ENCODE measurements at regions not wholly inside any gene's neighbourhood (a gene's known extent, or its start where the extent isn't known, plus 50 kb on each side); places are given as distances from the start of the nearest gene placed in this dataset.

- no peak for DNase-seq
Observed at GRCh38 chr2:216553482-216554240, 55.0 kb downstream of the RPL37A start.

- no peak for DNase-seq
Observed at GRCh38 chr2:216554286-216554685, 55.6 kb downstream of the RPL37A start.

DNA sequence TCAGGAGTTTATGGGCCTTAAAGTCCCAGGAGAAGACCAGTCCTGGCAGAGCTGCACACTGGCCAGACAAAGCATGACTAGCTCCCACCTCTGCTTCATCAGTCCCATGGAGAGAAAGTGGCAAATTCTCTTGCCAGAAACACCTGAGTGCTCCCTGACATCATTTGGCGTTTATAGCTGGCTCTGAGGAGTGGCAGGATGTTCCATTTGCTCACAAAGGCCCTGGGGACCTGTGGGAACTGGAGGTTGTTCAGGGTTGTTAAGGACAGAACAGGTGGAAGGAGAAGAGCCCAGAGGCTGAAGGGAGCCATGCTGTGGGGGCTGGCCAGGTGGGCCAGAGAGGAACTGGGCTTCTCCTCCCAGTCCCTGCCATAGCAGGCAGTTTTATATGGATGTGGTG lies 56.1 kb downstream of the RPL37A start:
- DNase-seq: no peak

DNA sequence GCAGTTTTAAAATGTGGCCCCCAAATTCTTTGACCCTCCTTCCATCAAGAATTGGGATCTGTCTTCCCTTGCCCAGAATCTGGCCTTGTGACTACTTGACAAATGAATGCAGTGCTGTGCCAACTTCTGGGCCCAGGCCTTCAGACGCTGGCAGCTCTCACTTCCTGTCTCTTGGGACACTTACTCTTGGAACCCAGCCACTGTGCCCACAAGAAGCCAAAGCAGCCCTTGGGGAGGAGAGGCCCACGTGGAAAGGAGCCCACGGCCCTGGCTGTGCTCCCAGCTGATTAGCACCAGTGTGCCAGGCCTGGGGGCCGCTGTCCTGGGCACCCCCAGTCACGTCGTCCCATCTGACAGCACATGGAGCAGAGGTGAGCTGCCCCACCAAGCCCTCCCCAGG lies 56.6 kb downstream of the RPL37A start:
- DNase-seq: peak; percentile 62

- no peak for DNase-seq
Observed at GRCh38 chr2:216556202-216556601, 57.6 kb downstream of the RPL37A start.

DNA sequence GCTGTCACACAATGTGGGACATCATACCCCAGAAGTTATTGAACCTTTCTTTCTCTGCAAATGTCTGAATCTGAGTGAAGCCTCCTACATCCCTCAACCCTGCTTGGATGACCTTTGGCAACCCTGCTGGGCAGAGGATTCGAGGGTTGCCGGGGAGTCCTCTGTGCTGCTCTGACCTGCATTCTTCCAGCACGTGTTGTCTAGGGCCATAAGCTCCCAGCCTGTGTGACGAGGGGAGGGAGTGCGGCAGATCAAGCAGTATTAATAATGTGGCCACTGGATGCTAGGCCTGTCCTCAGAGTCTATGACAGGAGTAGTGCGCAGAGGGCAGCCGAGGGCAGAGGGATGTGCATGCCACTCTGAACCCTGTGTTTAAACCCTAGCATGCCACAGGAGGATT lies 58.8 kb downstream of the RPL37A start:
- DNase-seq: no peak

GRCh38 chr2:216557820-216558219 lies 59.2 kb downstream of the RPL37A start:
- no peak for DNase-seq

DNA sequence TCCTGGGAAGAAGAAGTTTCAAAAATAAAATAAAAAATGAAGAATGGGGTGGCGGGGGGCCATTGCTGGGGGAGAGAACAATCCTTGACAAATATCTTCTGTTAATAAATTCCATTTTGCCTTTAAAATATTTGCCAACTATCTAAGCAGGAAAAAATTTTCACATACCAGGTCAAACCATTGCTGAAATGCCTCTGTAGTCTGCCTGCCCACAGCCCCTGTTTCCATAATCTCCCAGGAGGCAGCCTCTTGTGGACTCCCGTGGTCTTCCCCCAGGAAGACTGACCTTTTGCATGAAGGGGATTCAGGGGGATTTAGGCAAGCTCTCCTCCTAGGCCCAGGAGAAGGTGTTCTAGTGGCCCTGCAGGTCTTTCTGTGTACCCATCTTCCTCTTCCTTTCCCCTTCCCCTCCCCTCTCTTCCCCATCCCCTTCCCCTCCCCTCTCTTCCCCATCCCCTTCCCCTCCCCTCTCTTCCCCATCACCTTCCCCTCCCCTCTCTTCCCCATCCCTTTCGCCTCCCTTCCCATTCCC lies 61.0 kb downstream of the RPL37A start:
- DNase-seq: no peak

- peak; percentile 79 for DNase-seq
Observed at GRCh38 chr2:216560838-216561270, 62.2 kb downstream of the RPL37A start.

- no peak for DNase-seq
Observed at GRCh38 chr2:216562696-216563435, 64.2 kb downstream of the RPL37A start.

GRCh38 chr2:216563646-216564045 lies 65.0 kb downstream of the RPL37A start:
- no peak for DNase-seq

DNA sequence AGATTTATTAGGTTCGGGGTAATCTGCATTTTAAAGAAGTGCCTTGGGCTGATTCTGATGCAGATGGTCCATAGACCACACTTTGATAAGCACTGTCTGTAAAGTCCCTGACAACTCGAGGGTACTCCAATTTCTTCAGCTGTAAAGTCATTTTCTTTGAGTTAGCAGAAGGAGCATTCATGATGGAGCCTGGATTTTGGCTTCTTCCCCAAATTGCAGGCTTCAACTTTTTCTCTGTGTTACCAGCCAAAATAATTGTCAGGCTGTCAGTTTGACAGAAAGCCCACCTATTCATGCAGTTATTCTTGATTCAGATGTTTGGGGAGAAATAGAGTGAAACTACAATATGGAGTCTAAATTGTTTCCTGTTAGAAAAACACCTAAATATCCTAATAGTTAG lies 66.0 kb downstream of the RPL37A start:
- DNase-seq: no peak

DNA sequence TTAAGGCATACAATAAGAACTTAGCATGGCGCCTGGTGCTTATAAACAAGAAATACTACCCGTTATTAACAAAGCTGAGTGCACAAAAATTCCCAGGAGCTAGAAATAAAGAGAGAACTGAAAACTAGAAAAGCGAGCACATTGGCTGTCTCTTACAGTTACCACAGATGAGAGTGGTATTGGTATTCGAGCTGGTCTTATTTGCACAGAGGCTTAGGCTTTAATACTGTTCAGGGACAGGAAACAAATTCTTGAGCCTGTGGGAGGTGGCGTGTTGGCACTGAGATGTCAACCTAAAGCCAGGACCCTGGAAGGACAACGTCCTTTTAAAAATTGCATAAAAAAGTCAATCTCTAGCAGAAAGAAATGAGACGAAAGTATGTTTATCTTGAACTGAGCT lies 67.3 kb upstream of the IGFBP2 start:
- DNase-seq: no peak

GRCh38 chr2:216568576-216568975 lies 64.6 kb upstream of the IGFBP2 start:
- no peak for DNase-seq

- no peak for DNase-seq
Observed at GRCh38 chr2:216569765-216570164, 63.5 kb upstream of the IGFBP2 start.

DNA sequence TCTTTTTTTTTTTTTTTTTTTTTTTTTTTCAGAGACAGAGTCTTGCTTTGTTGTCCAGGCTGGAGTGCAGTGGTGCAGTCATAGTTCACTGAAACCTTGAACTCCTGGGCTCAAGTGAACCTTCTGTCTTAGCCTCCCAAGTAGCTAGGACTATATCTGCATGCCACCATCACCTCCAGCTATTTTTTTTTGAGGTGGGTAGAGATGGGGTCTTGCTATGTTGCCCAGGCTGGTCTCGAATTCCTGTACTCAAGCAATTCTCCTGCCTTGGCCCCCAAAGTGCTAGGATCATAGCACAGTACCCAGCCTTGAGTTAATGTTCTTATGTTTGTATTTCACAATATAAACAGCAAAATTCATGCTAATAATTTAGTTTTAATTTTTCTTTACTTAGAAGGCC lies 62.9 kb upstream of the IGFBP2 start:
- no peak for DNase-seq

DNA sequence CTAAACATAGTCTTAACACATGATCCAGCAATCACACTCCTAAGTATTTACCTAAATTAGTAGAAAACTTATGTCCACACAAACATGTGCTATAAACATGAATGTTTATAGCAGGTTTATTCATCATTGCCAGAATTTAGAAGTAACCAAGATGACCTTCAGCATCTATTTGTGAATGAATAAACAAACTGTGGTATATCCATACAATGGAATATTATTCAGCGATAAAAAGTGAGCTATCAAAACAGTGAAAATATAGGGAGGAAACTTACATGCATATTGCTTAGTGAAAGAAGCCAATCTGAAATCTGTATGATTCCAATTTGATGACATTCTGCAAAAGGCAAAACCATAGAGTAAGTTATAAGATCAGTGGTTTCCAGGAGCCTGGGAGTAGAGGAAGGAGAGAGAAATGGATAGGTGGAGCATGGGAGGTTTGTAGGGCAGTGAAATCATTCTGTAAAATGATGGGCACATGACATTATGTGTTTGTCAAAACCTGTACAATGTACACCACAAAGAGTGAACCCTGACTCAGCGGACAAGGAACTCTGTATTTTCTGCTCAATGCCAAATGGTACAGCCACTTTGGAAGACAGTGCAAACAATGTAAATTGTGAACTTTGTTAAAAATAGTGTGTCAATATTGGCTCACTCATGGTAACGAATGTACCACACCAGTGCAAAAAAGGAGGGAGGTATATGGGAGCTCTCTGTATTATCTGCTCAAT lies 61.9 kb upstream of the IGFBP2 start:
- DNase-seq: no peak

DNA sequence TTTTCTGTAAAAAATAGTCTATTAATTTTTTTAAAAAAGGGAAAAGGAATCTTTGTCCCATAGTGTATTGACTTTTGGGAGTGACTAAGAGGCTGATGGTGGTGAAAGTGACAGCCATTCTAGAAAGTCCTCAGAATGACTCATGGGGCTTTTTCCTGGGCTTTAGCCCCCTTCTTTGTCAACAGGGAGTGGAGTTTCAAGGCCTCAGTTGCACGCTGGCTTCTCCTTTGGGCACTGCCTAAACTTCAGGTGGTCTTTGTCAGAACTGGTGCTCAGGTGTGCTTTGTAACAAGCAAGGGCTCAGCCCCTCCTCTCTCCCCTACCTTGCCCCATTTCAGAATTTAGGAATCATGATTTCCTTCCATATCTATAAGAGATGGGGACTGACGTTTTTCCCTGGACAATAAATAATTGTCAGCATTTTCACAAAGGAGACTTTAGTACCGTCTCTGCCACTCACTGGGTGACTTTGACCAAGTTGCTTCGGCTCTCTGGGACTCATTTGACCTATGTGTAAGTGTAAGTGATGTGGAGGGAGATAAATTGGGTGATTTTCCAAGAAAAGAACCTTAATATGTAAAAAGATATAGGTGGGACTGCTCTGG lies 61.2 kb upstream of the IGFBP2 start:
- DNase-seq: no peak

DNA sequence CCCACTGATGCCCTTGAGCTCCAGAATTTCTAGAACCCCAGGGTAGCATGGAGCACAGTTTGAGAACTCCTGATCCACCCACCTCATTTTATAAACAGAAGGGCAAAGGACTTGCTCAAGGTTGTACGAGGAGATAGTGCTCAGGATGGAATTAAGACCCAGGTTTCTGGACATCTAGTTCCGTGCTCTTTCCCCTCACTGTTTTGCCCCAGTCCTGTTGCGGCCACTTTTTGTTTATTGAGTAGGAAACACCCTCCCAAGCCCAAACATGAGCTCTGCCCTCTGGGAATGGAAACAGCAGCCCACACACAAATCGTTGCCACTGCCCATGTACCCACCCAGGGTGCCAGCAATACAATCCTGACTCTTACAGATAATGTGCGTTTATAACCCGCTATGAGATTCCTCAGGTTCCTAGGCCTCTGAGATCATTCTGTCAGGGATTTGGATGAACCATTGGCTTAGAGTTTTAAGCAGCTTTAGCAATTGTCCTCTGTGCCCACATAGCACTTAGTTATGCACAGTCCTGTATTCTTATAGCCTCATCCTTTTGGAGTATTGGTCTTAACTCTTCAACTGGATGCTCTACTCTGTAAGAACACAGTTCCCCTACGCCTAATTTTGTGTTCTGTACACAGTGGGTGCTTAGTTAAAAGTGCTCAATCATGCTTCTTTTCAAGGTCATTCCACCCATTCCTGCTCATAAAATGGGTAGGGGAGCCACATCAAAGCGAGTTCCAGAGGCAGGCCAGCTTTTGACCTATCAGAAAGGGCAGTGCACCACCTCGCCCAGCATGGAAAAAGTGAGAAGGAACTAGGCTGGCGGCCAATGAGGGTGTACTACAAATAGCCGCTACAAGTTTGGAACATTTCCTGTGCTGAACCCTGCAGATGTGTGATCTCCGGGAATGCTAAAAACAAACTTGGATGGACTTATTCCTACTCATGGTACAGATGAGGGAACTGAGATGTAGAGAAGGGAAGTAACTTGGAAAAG lies 60.3 kb upstream of the IGFBP2 start:
- DNase-seq: peak; percentile 78

GRCh38 chr2:216574046-216574445 lies 59.2 kb upstream of the IGFBP2 start:
- DNase-seq: no peak

DNA sequence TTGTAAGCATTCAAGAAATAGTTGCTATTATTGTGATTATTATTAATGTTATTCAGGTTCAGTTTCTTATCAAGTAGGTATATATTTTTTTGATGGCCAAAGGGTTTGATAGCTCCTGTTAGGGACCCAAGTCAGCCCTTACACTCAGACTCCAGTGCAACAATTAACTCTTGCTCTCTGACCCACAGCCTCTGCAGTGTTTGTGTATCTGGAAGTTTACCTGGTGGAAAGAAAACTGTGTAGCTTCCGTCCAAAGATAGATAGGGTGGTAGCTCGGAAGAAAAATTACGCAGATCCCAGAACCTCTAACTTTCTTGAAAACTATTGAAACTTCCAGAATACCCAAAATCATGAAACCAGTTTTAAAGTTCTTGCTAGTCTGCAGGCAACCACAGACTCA lies 58.6 kb upstream of the IGFBP2 start:
- no peak for DNase-seq

DNA sequence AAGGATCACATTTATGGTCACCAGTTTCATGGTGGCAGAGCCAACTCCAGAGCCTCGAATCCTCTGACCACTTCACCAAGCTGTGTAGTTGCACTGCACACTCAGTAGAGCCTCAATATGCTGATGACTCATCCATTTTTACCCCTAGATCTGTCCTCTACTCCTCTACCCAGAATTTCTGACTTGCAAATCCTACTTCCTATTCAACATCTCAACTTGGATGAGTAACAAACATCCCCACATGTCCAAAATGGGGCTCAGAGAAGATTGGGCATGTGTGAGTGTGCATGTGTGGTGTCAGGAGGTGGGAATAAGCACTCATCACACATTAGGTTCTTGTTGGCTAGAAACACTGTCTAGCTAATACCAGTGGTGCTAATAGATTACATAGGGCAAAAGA lies 57.8 kb upstream of the IGFBP2 start:
- no peak for DNase-seq
